OCI-LY7 (cell line): ENCODE measurements at regions not wholly inside any gene's neighbourhood (a gene's known extent, or its start where the extent isn't known, plus 50 kb on each side); places are given as distances from the start of the nearest gene placed in this dataset.

Source experiments
- CTCF ChIP-seq: fragments of 200-600 bp; sonication (generic); conservative IDR thresholded peaks from 2 replicates; pipeline ENCODE4 v1.5.1; 2014; ENCODE audit warnings: mild to moderate bottlenecking, antibody characterized with exemption, low read length, moderate library complexity, mixed read lengths
- EZH2phosphoT487 ChIP-seq: fragments of 200-600 bp; sonication (generic); IDR thresholded peaks from 2 replicates; pipeline ENCODE4 v1.6.1; 2018; ENCODE audit warnings: low read depth, borderline replicate concordance, mild to moderate bottlenecking, mixed run types, antibody characterized with exemption, low read length, moderate library complexity, mixed read lengths

- TF ChIP-seq CTCF (no peak), EZH2phosphoT487 (no peak)
Measured at GRCh38 chr11:119790476-119790875, 61.5 kb upstream of the NECTIN1 start.
